Activated CD4-positive, alpha-beta memory T cell treated with anti-CD3 and anti-CD28 coated beads, Interleukin-2, amount 10 ng/mL, durations not matched to agents 7 days and 5 days (primary cell): ENCODE measurements at regions not wholly inside any gene's neighbourhood (a gene's known extent, or its start where the extent isn't known, plus 50 kb on each side); places are given as distances from the start of the nearest gene placed in this dataset.

Experiments
- CTCF ChIA-PET: fragments of 350-600 bp; sonication (Branson Sonifier 250); formaldehyde crosslinking; loops from one replicate; lab custom pipeline; 2021; ENCODE audit warnings: antibody characterized with exemption, inconsistent platforms; lab: Charles Lee
- POLR2A ChIA-PET: fragments of 350-600 bp; sonication (Branson Sonifier 250); formaldehyde crosslinking; loops from one replicate; lab custom pipeline; 2021; ENCODE audit warnings: antibody characterized with exemption; lab: Charles Lee
- DNase-seq: peaks from one replicate; pipeline ENCODE4 v3.0.0-alpha.2; 2020
- H3K27ac Mint-ChIP-seq: one replicate; pipeline ENCODE4 v1.8.0; 2021; ENCODE audit warnings: mild to moderate bottlenecking, mixed read lengths
- H3K27me3 Mint-ChIP-seq: one replicate; pipeline ENCODE4 v1.8.0; 2021; ENCODE audit warnings: mixed read lengths
- H3K36me3 Mint-ChIP-seq: one replicate; pipeline ENCODE4 v1.8.0; 2021; ENCODE audit warnings: low read depth, mixed read lengths
- H3K4me1 Mint-ChIP-seq: one replicate; pipeline ENCODE4 v1.8.0; 2021; ENCODE audit warnings: mixed read lengths
- H3K4me3 Mint-ChIP-seq: one replicate; pipeline ENCODE4 v1.8.0; 2021; ENCODE audit warnings: mild to moderate bottlenecking, mixed read lengths
- H3K9me3 Mint-ChIP-seq: one replicate; pipeline ENCODE4 v1.8.0; 2021; ENCODE audit warnings: mixed read lengths

- Mint-ChIP-seq H3K4me3 (no peak overlapping the region), H3K36me3 (no peaks in the 10 kb centered on the region), H3K9me3 (peaks cover 3% of the 10 kb centered on the region), H3K27ac (no peak overlapping the region), H3K27me3 (no peaks in the 10 kb centered on the region), H3K4me1 (no peaks in the 10 kb centered on the region)
- CTCF ChIA-PET = no interaction called here
- POLR2A ChIA-PET = no interaction called here
- no peak for DNase-seq
Observed at GRCh38 chr3:79870313-79870620, 102.5 kb upstream of the ROBO1 start.

GRCh38 chr3:79869461-79870312 lies 101.9 kb upstream of the ROBO1 start:
- no peak overlapping the region for H3K27ac Mint-ChIP-seq
- ChIA-PET POLR2A (no interaction called here), CTCF (no interaction called here)
- no peaks in the 10 kb centered on the region for H3K36me3 Mint-ChIP-seq
- H3K4me1 Mint-ChIP-seq = no peaks in the 10 kb centered on the region
- DNase-seq = no peak
- H3K9me3 Mint-ChIP-seq = peaks cover 3% of the 10 kb centered on the region
- no peaks in the 10 kb centered on the region for H3K27me3 Mint-ChIP-seq
- no peak overlapping the region for H3K4me3 Mint-ChIP-seq

GRCh38 chr3:79866162-79866561 lies 98.4 kb upstream of the ROBO1 start:
- peaks cover 4% of the 10 kb centered on the region for H3K9me3 Mint-ChIP-seq
- no peaks in the 10 kb centered on the region for H3K36me3 Mint-ChIP-seq
- no peaks in the 10 kb centered on the region for H3K27me3 Mint-ChIP-seq

GRCh38 chr3:79864077-79864476 lies 96.3 kb upstream of the ROBO1 start:
- Mint-ChIP-seq H3K4me1 (no peaks in the 10 kb centered on the region), H3K36me3 (no peaks in the 10 kb centered on the region), H3K27ac (no peak overlapping the region), H3K9me3 (peaks cover 6% of the 10 kb centered on the region), H3K27me3 (no peaks in the 10 kb centered on the region), H3K4me3 (no peak overlapping the region)
- DNase-seq = no peak
- POLR2A ChIA-PET = no interaction called here
- CTCF ChIA-PET = no interaction called here

More at GRCh38 chr3:79866162-79866561, 98.4 kb upstream of the ROBO1 start:
- Mint-ChIP-seq H3K27ac (no peak overlapping the region), H3K4me1 (no peaks in the 10 kb centered on the region), H3K4me3 (no peak overlapping the region)
- no peak for DNase-seq
- CTCF ChIA-PET = no interaction called here
- POLR2A ChIA-PET = no interaction called here

- Mint-ChIP-seq H3K4me3 (no peak overlapping the region), H3K9me3 (peaks cover 10% of the 10 kb centered on the region), H3K27ac (no peak overlapping the region), H3K4me1 (no peaks in the 10 kb centered on the region), H3K36me3 (no peaks in the 10 kb centered on the region), H3K27me3 (no peaks in the 10 kb centered on the region)
- ChIA-PET POLR2A (no interaction called here), CTCF (no interaction called here)
- no peak for DNase-seq
Observed at GRCh38 chr3:79848876-79849275, 81.1 kb upstream of the ROBO1 start.

GRCh38 chr3:79847928-79848327 lies 80.1 kb upstream of the ROBO1 start:
- no peak for DNase-seq
- H3K4me1 Mint-ChIP-seq = no peaks in the 10 kb centered on the region
- H3K27me3 Mint-ChIP-seq = no peaks in the 10 kb centered on the region
- ChIA-PET POLR2A (no interaction called here), CTCF (interaction anchor here (0.5 kb wide), 1 partner anchor 1666 kb away, joined by 3 read pairs; no protein-coding TSS in a partner anchor)
- no peaks in the 10 kb centered on the region for H3K36me3 Mint-ChIP-seq
- H3K27ac Mint-ChIP-seq = no peak overlapping the region
- H3K9me3 Mint-ChIP-seq = peaks cover 10% of the 10 kb centered on the region
- no peak overlapping the region for H3K4me3 Mint-ChIP-seq

- no peaks in the 10 kb centered on the region for H3K36me3 Mint-ChIP-seq
- no peak overlapping the region for H3K27ac Mint-ChIP-seq
- DNase-seq = no peak
- no peaks in the 10 kb centered on the region for H3K4me1 Mint-ChIP-seq
- ChIA-PET CTCF (no interaction called here), POLR2A (no interaction called here)
- no peak overlapping the region for H3K4me3 Mint-ChIP-seq
- no peaks in the 10 kb centered on the region for H3K27me3 Mint-ChIP-seq
- peaks cover 9% of the 10 kb centered on the region for H3K9me3 Mint-ChIP-seq
Observed at GRCh38 chr3:79846148-79846933, 78.5 kb upstream of the ROBO1 start.

GRCh38 chr3:79845546-79845945 lies 77.7 kb upstream of the ROBO1 start:
- DNase-seq = no peak
- POLR2A ChIA-PET = no interaction called here
- no peak overlapping the region for H3K4me3 Mint-ChIP-seq
- no peak overlapping the region for H3K27ac Mint-ChIP-seq
- H3K36me3 Mint-ChIP-seq = no peaks in the 10 kb centered on the region
- H3K4me1 Mint-ChIP-seq = no peaks in the 10 kb centered on the region
- H3K27me3 Mint-ChIP-seq = no peaks in the 10 kb centered on the region
- peaks cover 4% of the 10 kb centered on the region for H3K9me3 Mint-ChIP-seq
- CTCF ChIA-PET = no interaction called here

- no peak overlapping the region for H3K27ac Mint-ChIP-seq
- no peaks in the 10 kb centered on the region for H3K4me1 Mint-ChIP-seq
- POLR2A ChIA-PET = no interaction called here
- peaks cover 4% of the 10 kb centered on the region for H3K9me3 Mint-ChIP-seq
- no peaks in the 10 kb centered on the region for H3K36me3 Mint-ChIP-seq
- DNase-seq = no peak
- CTCF ChIA-PET = no interaction called here
- H3K27me3 Mint-ChIP-seq = no peaks in the 10 kb centered on the region
- H3K4me3 Mint-ChIP-seq = no peak overlapping the region
Observed at GRCh38 chr3:79844176-79844575, 76.4 kb upstream of the ROBO1 start.

- Mint-ChIP-seq H3K4me1 (no peaks in the 10 kb centered on the region), H3K27me3 (no peaks in the 10 kb centered on the region), H3K9me3 (peaks cover 5% of the 10 kb centered on the region), H3K27ac (no peak overlapping the region), H3K36me3 (no peaks in the 10 kb centered on the region), H3K4me3 (no peak overlapping the region)
- no peak for DNase-seq
- ChIA-PET CTCF (no interaction called here), POLR2A (no interaction called here)
Observed at GRCh38 chr3:79843180-79843579, 75.4 kb upstream of the ROBO1 start.

GRCh38 chr3:79835701-79836100 lies 67.9 kb upstream of the ROBO1 start:
- H3K27ac Mint-ChIP-seq = no peak overlapping the region
- H3K4me1 Mint-ChIP-seq = no peaks in the 10 kb centered on the region
- no peaks in the 10 kb centered on the region for H3K27me3 Mint-ChIP-seq
- H3K36me3 Mint-ChIP-seq = no peaks in the 10 kb centered on the region
- DNase-seq = no peak
- peaks cover 8% of the 10 kb centered on the region for H3K9me3 Mint-ChIP-seq
- ChIA-PET POLR2A (no interaction called here), CTCF (no interaction called here)
- H3K4me3 Mint-ChIP-seq = no peak overlapping the region

GRCh38 chr3:79824166-79824565 lies 56.4 kb upstream of the ROBO1 start:
- Mint-ChIP-seq H3K36me3 (no peaks in the 10 kb centered on the region), H3K4me3 (no peak overlapping the region), H3K9me3 (peaks cover 4% of the 10 kb centered on the region), H3K27me3 (no peaks in the 10 kb centered on the region), H3K4me1 (no peaks in the 10 kb centered on the region), H3K27ac (no peak overlapping the region)
- ChIA-PET POLR2A (no interaction called here), CTCF (no interaction called here)
- no peak for DNase-seq

- POLR2A ChIA-PET = no interaction called here
- DNase-seq = no peak
- Mint-ChIP-seq H3K4me1 (no peaks in the 10 kb centered on the region), H3K9me3 (peaks cover 11% of the 10 kb centered on the region), H3K27ac (no peak overlapping the region), H3K4me3 (no peak overlapping the region), H3K27me3 (no peaks in the 10 kb centered on the region), H3K36me3 (no peaks in the 10 kb centered on the region)
- CTCF ChIA-PET = no interaction called here
Observed at GRCh38 chr3:79822076-79822475, 54.3 kb upstream of the ROBO1 start.

GRCh38 chr3:79820089-79820488 lies 52.3 kb upstream of the ROBO1 start:
- DNase-seq = no peak
- ChIA-PET CTCF (no interaction called here), POLR2A (no interaction called here)
- H3K9me3 Mint-ChIP-seq = peaks cover 18% of the 10 kb centered on the region
- no peak overlapping the region for H3K4me3 Mint-ChIP-seq
- no peaks in the 10 kb centered on the region for H3K4me1 Mint-ChIP-seq
- no peaks in the 10 kb centered on the region for H3K27me3 Mint-ChIP-seq
- H3K27ac Mint-ChIP-seq = no peak overlapping the region
- H3K36me3 Mint-ChIP-seq = no peaks in the 10 kb centered on the region
